OCI-LY1 (cell line): ENCODE measurements at regions not wholly inside any gene's neighbourhood (a gene's known extent, or its start where the extent isn't known, plus 50 kb on each side); places are given as distances from the start of the nearest gene placed in this dataset.

Experiments
- CTCF ChIP-seq: fragments of 200-600 bp; sonication (generic), shearing (Covaris generic); IDR thresholded peaks from 2 replicates; pipeline ENCODE4 v1.5.1; 2017; ENCODE audit warnings: mild to moderate bottlenecking, antibody characterized with exemption, low read length, moderate library complexity, mixed read lengths
- EZH2 ChIP-seq: fragments of 200-600 bp; sonication (generic), shearing (Covaris generic); IDR thresholded peaks from 2 replicates; pipeline ENCODE4 v1.8.0; 2017; ENCODE audit warnings: borderline replicate concordance, mixed run types, mild to moderate bottlenecking, antibody characterized with exemption, low read length, moderate library complexity, mixed read lengths

- TF ChIP-seq CTCF (no peak), EZH2 (no peak)
Measured at GRCh38 chr1:168435439-168435838, 108.4 kb downstream of the XCL2 start.
